Stimulated activated CD8-positive, alpha-beta memory T cell treated with anti-CD3 and anti-CD28 coated beads, Interleukin-7, amount 100 ng/mL, for 24 hours (primary cell): ENCODE measurements at regions not wholly inside any gene's neighbourhood (a gene's known extent, or its start where the extent isn't known, plus 50 kb on each side); places are given as distances from the start of the nearest gene placed in this dataset.

Experiments
- DNase-seq: peaks from one replicate; pipeline ENCODE4 v3.0.0-alpha.2; 2020; ENCODE audit warnings: low read depth

DNA sequence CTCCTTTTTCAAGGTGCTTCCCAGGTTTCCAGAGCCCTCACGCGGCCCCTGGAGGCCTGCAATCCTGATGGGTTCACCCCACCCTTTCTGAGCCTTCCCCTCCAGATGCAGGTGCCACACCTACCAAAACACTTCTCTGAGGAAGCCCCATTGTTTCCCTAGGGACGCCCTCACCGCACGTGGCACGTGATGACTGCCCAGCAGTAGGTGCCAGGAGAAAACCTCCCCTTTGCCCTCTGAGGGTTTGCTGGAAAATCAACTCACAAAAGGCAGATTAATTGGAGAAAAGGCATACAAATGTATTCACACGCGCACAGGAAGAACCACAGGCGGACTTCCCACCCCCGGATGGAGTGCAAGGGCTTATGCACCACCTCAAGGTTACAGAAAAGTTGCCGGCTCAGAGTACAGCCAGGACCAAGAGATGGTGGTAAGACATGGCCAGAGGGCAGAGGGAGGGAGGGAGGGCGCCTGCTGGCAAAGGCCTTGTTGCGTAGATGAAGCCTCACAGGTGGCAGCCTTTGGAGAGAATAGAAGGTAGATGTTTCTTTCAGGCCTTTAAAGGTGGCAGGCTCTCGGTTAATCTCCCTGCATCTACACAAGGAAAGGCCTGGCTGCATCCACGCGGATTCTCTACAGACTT lies 269.4 kb upstream of the RAB6C start:
- DNase-seq: no peak

GRCh38 chr2:129710670-129711495 lies 268.6 kb upstream of the RAB6C start:
- DNase-seq: no peak

DNA sequence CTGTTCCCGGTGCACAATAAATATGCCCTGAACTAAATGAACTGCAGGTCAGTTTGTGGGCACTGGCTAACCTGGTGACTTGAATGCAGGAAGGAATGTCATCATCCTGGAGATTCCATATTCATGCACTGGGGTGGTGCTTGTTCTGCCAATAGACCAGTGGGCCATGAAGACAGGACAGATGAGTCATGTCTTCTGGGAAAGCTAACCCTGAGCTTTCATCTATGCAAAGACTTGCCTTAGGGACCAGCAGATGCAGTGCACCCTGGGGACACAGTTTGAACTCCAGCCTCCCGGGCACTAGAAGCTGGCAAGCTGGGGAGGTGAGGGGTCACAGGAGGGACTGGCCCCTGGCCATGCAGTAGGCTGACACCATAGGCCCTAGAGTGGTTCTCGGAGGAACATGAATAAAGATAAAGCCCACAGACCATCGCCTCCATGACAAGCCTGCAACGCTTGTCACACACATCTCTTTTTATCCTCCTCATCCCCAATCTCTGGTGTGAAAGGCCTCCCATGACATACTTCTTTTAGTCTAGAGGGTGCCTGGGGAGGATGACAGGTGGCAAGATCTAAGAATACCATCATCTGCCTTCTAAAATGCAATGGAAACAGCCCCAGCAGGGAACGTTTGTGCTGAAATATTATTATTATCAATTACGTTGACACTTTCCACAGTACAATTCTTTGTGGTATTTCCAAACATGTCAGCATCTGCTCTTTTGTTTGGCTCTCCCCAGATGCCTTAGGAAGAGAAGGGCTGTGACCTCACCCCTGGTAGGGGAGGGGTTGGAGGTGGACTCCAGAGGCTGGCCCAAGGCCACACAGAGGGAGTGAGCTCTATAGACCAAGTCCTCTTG lies 267.4 kb upstream of the RAB6C start:
- no peak for DNase-seq

GRCh38 chr2:129712676-129712985 lies 266.8 kb upstream of the RAB6C start:
- no peak for DNase-seq

DNA sequence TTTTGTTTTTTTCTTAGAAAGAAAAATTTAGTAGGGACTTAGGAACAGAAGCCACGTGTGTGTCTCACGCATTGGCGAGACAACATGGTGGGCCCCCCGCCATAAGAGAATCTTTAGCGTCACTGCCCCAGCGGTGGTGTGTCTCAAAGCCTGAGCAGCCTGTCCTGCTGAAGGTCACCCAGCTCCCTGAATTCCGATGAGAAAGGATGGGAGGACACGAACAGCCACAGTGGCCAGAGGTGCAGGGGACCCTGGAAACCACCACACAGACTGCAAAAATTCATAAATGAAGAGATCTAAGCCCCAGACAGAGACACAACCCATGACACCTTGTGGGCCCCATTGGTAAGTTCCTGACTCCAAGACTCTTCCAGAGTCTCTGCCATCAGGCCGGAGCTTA lies 266.1 kb upstream of the RAB6C start:
- DNase-seq: no peak

- no peak for DNase-seq
Observed at GRCh38 chr2:129716781-129717559, 262.5 kb upstream of the RAB6C start.

GRCh38 chr2:129717560-129718130 lies 261.8 kb upstream of the RAB6C start:
- no peak for DNase-seq

DNA sequence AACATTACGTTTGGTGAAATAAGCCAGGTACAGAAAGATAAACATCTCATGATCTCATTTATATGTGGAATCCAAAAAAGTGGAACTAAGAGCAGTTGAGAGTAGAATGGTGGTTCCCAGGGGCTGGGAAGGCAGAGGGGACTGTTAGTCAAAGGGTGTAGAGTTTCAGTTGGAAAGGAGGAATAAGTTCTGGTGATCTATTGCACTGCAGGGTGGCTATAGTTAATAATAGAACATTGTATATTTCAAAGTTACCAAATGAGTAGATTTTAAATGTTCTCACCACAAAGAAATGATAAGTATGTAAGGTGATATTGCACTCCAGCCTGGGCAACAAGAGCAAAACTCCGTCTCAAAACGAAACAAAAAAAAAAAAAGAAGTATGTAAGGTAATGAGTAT lies 260.1 kb upstream of the RAB6C start:
- no peak for DNase-seq

- no peak for DNase-seq
Observed at GRCh38 chr2:129720360-129720759, 259.1 kb upstream of the RAB6C start.

GRCh38 chr2:129720761-129721160 lies 258.7 kb upstream of the RAB6C start:
- DNase-seq: no peak

- no peak for DNase-seq
Observed at GRCh38 chr2:129721236-129721635, 258.2 kb upstream of the RAB6C start.

GRCh38 chr2:129721846-129722245 lies 257.6 kb upstream of the RAB6C start:
- no peak for DNase-seq

- no peak for DNase-seq
Observed at GRCh38 chr2:129722306-129723019, 257.0 kb upstream of the RAB6C start.

- DNase-seq: no peak
Observed at GRCh38 chr2:129723277-129724020, 256.0 kb upstream of the RAB6C start.

GRCh38 chr2:129724021-129724757 lies 255.3 kb upstream of the RAB6C start:
- DNase-seq: no peak

DNA sequence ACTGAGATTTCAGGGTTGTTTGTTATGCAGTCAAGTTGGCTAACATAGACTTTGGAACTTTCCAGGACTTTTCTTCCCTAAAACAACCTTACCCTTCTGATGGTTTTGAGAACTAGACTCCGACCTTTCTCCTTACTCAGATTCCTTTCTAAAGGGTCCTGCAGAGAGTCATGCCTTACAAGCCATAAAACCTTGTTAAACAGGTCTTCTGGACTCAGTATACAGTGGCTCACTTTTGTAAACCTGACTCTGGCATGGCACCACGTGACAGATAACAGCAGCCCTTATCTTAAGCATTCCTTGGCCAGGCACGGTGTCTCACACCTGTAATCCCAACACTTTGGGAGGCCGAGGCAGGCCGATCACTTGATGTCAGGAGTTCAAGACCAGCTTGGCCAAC lies 253.2 kb upstream of the RAB6C start:
- no peak for DNase-seq

DNA sequence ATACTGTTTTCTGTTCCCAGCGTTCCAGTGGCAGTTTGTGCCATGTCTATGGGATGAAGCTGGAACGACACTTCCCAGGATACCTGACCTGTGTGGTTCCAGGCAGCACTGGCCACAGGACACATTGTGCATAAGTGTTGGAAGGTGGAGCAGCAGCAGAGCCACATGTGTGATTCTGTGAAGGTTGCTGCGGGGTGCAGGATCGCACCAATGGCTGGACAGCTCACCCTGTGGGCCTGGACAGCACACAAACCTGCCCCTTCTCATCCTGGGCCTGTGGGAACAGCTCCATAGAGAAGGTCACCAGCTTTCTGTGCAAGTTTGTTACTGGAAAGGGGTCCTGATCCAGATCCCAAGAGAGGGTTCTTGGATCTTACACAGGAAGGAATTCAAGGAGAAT lies 252.2 kb upstream of the RAB6C start:
- no peak for DNase-seq

DNA sequence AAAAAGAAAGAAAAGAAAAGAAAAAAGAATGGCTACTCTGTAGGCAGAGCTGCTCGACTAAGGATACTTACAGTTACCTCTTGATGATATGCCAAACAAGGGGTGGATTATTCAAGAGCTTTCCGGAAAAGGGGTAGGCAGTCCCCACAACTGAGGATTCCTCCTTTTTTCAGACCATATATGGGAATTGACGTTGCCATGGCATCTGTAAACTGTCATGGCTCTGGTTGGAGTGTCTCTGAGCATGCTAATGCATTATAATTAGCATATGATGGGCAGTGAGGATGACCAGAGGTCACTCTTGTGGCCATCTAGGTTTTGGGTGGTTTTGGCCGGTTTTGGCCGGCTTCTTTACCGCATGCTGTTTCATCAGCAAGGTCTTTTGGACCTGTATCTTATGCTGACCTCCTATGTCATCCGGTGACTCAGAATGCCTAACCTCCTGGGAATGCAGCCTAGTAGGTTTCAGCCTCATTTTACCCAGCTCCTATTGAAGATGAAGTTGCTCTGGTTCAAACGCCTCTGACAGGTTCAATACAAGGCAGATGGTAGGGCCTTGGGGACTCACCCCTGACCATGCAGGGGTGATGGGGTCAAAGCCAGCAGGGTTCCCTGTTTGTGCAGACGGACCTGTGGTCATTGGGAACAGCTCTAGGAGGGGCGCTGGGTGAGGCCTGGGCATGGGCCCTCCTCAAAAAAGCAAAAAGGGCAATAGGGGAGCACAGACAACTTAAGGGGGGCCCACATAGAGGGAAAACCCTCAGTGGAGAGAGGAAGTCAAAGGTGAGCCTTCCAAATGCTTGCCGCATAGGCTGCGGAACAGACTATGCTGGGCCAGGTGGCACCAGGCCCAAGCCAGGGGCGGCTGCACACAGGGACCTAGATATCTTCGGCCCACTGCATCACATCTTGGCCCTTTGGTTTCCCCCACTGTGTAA lies 251.2 kb upstream of the RAB6C start:
- DNase-seq: no peak

GRCh38 chr2:129729011-129729410 lies 250.5 kb upstream of the RAB6C start:
- no peak for DNase-seq
